NCI-H2227 (cell line): ENCODE measurements at regions not wholly inside any gene's neighbourhood (a gene's known extent, or its start where the extent isn't known, plus 50 kb on each side); places are given as distances from the start of the nearest gene placed in this dataset.
"Not testable (repeated sequence)": the region's sequence is repeated elsewhere in the genome, so short reads cannot be mapped to it uniquely, and the experiment has no call there.

Experiments
- DNase-seq: peaks from one replicate; lab custom pipeline; 2025; ENCODE audit not compliant: unreplicated experiment; lab: John Stamatoyannopoulos, UW

DNA sequence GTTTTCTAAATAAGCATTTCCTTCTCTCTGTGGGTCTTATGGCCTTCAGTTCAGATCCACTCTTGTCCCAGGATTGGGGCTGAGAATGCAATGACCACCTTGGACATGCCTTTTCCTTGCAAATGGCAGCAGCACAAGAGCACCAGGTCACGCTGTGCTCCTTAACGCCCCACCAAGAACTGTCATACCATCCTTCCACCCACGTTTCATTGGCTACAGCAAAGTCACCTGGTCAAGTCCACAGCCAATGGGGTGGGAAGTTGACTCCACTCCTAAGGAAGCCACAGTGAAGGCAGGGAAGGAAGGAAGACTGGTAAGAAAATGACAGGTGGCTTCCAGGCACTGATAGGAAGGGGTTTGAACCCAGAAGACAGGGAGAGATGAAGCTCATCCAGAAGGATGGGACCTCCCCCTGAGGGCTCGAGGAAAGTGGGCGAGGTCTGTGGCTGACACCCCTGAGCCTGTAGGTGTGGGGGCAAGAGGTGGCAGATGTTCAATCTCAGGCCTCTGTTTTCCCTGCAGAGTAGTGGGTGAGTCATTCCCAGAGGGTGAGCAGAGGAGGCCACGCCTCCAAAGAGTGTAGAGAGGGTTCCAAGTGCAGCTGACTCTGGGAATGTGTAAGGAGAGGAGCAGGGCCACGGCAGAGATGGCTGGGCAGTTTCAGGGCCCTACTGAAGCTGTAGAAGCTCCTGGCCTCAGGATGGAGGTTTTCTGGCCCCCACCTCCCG is 113.5 kb upstream of the VRK1 start:
- no peak for DNase-seq

DNA sequence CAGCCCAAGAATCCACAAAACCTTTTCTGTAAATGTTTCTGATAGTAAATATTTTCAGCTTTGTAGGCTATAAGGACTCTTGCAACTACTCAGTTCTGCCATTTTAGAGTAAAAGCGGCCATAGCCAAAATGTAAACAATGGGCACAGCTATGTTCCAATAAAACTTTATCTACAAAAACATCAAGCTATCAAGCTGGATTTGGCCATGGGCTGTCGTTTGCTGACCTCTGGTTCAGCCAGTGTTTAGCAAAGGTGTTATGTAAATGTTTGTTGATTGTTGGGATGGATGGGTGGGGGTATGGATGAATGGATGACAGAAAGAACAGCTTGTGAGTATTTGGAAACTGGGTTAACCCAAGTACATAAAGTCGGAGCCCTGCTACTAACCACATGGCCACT is 111.1 kb upstream of the VRK1 start:
- no peak for DNase-seq

DNA sequence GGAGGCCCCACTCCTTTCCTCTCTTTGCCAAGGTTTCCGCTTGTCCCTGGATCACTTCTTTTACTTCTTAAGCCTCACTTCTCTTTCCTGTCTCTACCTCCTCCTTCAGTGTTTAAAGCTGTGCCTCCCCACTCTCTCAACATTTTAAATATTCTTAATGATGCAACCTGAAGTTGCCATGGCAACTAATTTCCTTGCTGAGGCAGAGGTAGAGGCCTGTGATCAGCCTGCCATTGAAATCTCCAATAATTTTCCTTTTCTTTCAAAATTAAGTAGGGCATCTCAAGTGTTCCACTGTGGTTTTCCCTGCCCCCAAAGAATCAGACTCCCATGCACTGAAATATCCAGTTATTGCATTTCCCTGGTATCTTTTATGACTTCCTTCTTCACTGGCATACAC is 108.6 kb upstream of the VRK1 start:
- peak; percentile 8 for DNase-seq

- DNase-seq: no peak
These were observed 106.3 kb upstream of the VRK1 start for GRCh38 chr14:96690713-96691383.

- DNase-seq: no peak
These were observed 103.8 kb upstream of the VRK1 start for GRCh38 chr14:96693252-96693820.

GRCh38 chr14:96693987-96694386 is 103.2 kb upstream of the VRK1 start:
- no peak for DNase-seq

DNA sequence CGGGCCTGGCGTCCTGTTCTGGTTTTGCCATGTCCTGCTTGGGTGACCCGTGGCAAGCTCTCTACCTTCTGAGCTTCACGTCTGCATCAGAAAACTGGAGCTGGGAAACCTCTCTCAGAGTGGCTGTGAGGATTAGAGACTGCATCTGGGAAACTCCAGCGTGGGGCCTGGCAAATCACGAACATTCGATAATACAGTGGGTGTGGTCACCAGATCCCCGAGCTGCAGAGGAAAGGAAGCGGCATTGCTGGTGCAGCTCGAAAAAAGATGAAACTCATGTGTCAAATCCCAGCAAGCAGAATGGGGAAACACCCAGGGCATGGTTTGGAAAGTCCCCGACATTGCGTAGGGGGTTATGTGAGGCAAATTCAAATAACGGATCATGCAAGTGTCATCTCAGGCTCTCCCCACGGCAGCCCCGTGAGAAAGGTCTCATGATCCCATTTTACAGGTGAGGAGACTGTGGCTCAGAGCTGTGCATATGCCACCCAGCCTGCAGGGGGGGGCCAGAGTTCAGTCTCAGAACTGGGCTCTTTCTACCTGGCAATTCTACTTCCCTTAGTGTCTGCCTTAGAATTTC is 98.1 kb upstream of the VRK1 start:
- DNase-seq: no peak

- DNase-seq: no peak
These were observed 97.5 kb upstream of the VRK1 start for GRCh38 chr14:96699666-96700065.

DNA sequence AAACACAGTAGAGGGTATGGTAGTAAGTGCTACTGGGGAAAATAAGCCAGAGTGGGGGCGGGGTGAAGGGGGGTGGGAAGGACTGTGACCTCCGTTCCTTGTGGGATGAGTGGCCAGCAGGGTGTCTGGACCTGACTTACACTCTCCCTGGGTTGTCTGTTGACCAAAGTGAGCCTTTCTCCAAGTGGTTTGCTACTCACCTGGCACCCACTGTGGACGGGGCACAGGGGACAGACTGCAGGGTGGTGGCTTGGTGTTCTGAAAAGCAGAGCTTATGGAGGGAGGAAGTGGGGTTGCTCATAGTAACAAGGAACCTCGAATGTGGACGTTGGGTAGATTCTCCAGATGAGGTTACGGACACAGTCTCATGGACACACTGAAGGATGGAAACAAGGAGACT is 94.4 kb upstream of the VRK1 start:
- DNase-seq: no peak

DNA sequence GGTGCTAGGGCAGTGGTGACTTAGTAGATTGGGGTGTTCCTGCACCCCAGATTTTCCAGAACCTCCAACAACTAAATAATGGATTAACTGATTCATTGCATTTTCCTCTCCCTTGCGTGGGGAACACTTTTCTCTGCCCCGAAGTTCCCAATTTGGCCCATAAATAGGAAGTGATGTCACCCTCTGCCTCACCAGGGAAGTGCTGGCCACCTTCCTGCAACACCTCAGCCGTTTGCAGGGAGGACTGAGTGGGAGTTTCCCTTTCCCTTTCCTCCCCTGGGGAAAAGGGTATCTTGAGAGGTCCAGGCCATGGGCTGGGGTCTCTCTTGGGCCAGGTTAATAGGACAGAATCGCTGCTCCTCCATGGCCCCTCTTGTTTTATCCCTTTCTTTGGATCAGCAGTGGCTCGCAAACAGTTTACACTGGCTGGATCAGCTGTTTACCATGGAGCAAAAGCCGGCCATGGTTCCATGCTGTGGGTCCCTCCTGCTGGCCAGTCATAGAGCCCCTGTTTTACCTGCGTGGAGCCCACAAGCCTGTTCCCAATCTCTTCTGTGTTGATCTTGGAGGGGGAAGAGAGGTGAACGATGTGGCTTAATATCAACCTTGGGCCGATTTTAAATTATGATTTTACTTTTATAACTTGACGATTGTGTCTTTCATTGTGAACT is 91.6 kb upstream of the VRK1 start:
- no peak for DNase-seq

GRCh38 chr14:96706893-96707292 is 90.3 kb upstream of the VRK1 start:
- DNase-seq: peak; percentile 82

- no peak for DNase-seq
These were observed 87.0 kb upstream of the VRK1 start for GRCh38 chr14:96710060-96710666.

- no peak for DNase-seq
These were observed 85.5 kb upstream of the VRK1 start for GRCh38 chr14:96711559-96712267.

DNA sequence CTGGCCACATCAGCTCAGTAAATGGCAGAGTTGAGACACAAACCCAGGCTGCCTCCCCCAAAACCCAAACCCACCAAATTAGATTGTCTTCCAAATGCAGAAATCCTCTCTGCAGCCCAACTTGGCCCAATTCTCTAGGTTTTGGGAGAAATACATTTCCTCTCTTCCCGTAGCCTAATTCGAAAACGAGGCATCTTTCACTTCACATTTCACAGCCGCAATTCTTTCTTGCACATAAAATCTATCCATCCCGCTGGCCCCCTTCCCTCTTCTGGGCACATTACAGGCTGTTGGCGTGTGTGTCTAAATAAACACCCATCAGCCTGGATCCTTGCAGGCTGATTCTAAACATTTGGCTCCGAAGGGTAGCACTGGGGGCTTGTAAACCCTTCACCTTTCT is 83.8 kb upstream of the VRK1 start:
- no peak for DNase-seq

DNA sequence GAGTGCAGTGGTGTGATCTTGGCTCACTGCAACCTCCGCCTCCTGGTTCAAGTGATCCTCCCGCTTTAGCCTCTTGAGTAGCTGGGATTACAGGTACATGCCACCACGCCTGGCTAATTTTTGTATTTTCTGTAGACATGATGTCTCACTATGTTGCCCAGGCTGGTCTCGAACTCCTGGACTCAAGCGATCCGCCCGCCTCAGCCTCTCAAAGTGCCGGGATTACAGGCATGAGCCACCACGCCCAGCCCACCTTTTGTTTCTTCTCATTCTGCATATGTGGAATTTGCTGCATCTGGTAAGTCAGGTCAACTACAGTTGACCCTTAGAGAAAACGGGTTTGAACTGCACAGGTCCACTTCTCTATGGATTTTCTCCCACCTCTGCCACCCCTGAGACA is 82.6 kb upstream of the VRK1 start:
- DNase-seq: not testable (repeated sequence)

DNA sequence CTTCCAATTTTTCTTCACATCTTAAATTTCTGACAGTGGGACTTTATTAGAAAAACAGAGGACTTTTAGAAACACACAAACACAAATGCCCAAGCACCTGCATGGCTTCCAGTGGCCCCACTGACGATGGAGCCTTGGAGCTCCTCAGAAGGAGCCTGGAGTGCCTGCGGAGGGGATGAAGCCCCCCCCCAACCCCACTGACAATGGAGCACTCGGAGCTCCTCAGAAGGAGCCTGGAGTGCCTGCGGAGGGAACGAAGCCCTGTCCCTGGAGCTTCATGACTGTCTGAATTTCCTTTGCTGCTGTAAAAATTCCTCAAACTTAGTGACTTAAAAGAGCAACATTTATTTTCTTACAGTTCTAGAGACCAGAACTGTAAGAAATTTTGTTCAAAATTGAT is 80.1 kb upstream of the VRK1 start:
- no peak for DNase-seq

DNA sequence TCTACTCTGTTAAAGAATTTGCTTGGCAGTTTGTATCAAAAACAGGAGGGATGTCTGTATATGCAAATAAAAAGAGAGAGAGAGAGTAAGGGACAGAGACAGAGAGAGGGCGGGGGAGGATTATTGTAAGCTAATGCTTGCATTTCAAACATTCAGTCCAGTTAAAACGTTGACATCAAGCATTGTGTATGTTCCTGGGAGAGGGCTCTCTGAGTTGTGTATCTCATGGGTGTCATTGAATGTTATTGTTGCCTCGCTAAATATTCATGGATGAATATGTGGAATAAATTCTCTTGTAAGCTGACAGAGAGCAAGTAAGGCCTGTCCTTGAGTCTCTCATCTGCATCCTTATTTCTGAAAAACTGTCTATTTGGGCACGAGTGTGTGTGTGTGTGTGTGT is 78.8 kb upstream of the VRK1 start:
- no peak for DNase-seq

GRCh38 chr14:96720702-96721101 is 76.5 kb upstream of the VRK1 start:
- DNase-seq: not testable (repeated sequence)

- DNase-seq: no peak
These were observed 74.4 kb upstream of the VRK1 start for GRCh38 chr14:96722736-96723135.

- DNase-seq: no peak
These were observed 73.2 kb upstream of the VRK1 start for GRCh38 chr14:96723946-96724345.

- no peak for DNase-seq
These were observed 72.0 kb upstream of the VRK1 start for GRCh38 chr14:96725232-96725631.
